ENCODE measurements at regions not wholly inside any gene's neighbourhood (a gene's known extent, or its start where the extent isn't known, plus 50 kb on each side); places are given as distances from the start of the nearest gene placed in this dataset.

- intact Hi-C loops (cut with DNase I): no loop called here
- no peak for DNase-seq (ENCODE audit: low spot score)
These were observed 82.4 kb upstream of the COL11A1 start for GRCh38 chr1:103190766-103191165.

- DNase-seq (ENCODE audit: low spot score): no peak
- intact Hi-C loops (cut with DNase I): no loop called here
These were observed 79.4 kb upstream of the COL11A1 start for GRCh38 chr1:103187673-103188072.

- intact Hi-C loops (cut with DNase I): no loop called here
- no peak for DNase-seq (ENCODE audit: low spot score)
These were observed 72.3 kb upstream of the COL11A1 start for GRCh38 chr1:103180660-103181059.

GRCh38 chr1:103177108-103177775, 68.9 kb upstream of the COL11A1 start:
- intact Hi-C loops (cut with DNase I): no loop called here
- DNase-seq (ENCODE audit: low spot score): no peak

- DNase-seq (ENCODE audit: low spot score): no peak
- intact Hi-C loops (cut with DNase I): no loop called here
These were observed 62.8 kb upstream of the COL11A1 start for GRCh38 chr1:103171041-103171590.

- intact Hi-C loops (cut with DNase I): no loop called here
- no peak for DNase-seq (ENCODE audit: low spot score)
These were observed 62.3 kb upstream of the COL11A1 start for GRCh38 chr1:103170609-103171008.

- intact Hi-C loops (cut with DNase I): no loop called here
- DNase-seq (ENCODE audit: low spot score): no peak
These were observed 54.0 kb upstream of the COL11A1 start for GRCh38 chr1:103162360-103162759.

GRCh38 chr1:103160281-103160680, 52.0 kb upstream of the COL11A1 start:
- intact Hi-C loops (cut with DNase I): no loop called here
- DNase-seq (ENCODE audit: low spot score): no peak
